ENCODE measurements at regions not wholly inside any gene's neighbourhood (a gene's known extent, or its start where the extent isn't known, plus 50 kb on each side); places are given as distances from the start of the nearest gene placed in this dataset.

- TF ChIP-seq GABPA (IDR thresholded peaks at IDR 0.05; ENCODE audit: low read depth) (no peak), CTCF (IDR thresholded peaks at IDR 0.05; ENCODE audit: insufficient read depth, low read length) (no peak), POLR2AphosphoS5 (IDR thresholded peaks at IDR 0.05; ENCODE audit: low read depth) (no peak), REST (IDR thresholded peaks at IDR 0.05; ENCODE audit: insufficient replicate concordance, low read depth) (no peak)
These were observed 389.1 kb upstream of the TENM4 start for GRCh38 chr11:79829891-79830290.

Measured in HL-60 (cell line).